ENCODE measurements at regions not wholly inside any gene's neighbourhood (a gene's known extent, or its start where the extent isn't known, plus 50 kb on each side); places are given as distances from the start of the nearest gene placed in this dataset.

GRCh38 chr3:188064831-188065493 is 89.0 kb upstream of the LPP start:
- DNase-seq (ENCODE audit: low spot score): no peak

GRCh38 chr3:188066141-188066540 is 87.8 kb upstream of the LPP start:
- no peak for DNase-seq (ENCODE audit: low spot score)

GRCh38 chr3:188067932-188068331 is 86.0 kb upstream of the LPP start:
- DNase-seq (ENCODE audit: low spot score): peak; percentile 82

- no peak for DNase-seq (ENCODE audit: low spot score)
Observed at GRCh38 chr3:188068342-188068741, 85.6 kb upstream of the LPP start.

- no peak for DNase-seq (ENCODE audit: low spot score)
Observed at GRCh38 chr3:188071636-188072035, 82.3 kb upstream of the LPP start.

GRCh38 chr3:188076176-188076575 is 77.8 kb upstream of the LPP start:
- no peak for DNase-seq (ENCODE audit: low spot score)

- no peak for DNase-seq (ENCODE audit: low spot score)
Observed at GRCh38 chr3:188077160-188077799, 76.7 kb upstream of the LPP start.

- no peak for DNase-seq (ENCODE audit: low spot score)
Observed at GRCh38 chr3:188080091-188080490, 73.9 kb upstream of the LPP start.

- DNase-seq (ENCODE audit: low spot score): no peak
Observed at GRCh38 chr3:188082031-188082430, 71.9 kb upstream of the LPP start.

GRCh38 chr3:188082450-188082849 is 71.5 kb upstream of the LPP start:
- no peak for DNase-seq (ENCODE audit: low spot score)

GRCh38 chr3:188083011-188083410 is 70.9 kb upstream of the LPP start:
- no peak for DNase-seq (ENCODE audit: low spot score)

- DNase-seq (ENCODE audit: low spot score): no peak
Observed at GRCh38 chr3:188084752-188085583, 69.0 kb upstream of the LPP start.

GRCh38 chr3:188085584-188086560 is 68.1 kb upstream of the LPP start:
- no peak for DNase-seq (ENCODE audit: low spot score)

- no peak for DNase-seq (ENCODE audit: low spot score)
Observed at GRCh38 chr3:188088948-188089685, 64.8 kb upstream of the LPP start.

- no peak for DNase-seq (ENCODE audit: low spot score)
Observed at GRCh38 chr3:188090620-188091309, 63.2 kb upstream of the LPP start.

GRCh38 chr3:188091746-188092145 is 62.2 kb upstream of the LPP start:
- DNase-seq (ENCODE audit: low spot score): no peak

GRCh38 chr3:188092648-188093047 is 61.3 kb upstream of the LPP start:
- no peak for DNase-seq (ENCODE audit: low spot score)

- no peak for DNase-seq (ENCODE audit: low spot score)
Observed at GRCh38 chr3:188095431-188095830, 58.5 kb upstream of the LPP start.

GRCh38 chr3:188097791-188098190 is 56.2 kb upstream of the LPP start:
- DNase-seq (ENCODE audit: low spot score): no peak

- no peak for DNase-seq (ENCODE audit: low spot score)
Observed at GRCh38 chr3:188099907-188100306, 54.0 kb upstream of the LPP start.

Data from kidney tubule cell (primary cell).